ENCODE measurements at regions not wholly inside any gene's neighbourhood (a gene's known extent, or its start where the extent isn't known, plus 50 kb on each side); places are given as distances from the start of the nearest gene placed in this dataset.

DNA sequence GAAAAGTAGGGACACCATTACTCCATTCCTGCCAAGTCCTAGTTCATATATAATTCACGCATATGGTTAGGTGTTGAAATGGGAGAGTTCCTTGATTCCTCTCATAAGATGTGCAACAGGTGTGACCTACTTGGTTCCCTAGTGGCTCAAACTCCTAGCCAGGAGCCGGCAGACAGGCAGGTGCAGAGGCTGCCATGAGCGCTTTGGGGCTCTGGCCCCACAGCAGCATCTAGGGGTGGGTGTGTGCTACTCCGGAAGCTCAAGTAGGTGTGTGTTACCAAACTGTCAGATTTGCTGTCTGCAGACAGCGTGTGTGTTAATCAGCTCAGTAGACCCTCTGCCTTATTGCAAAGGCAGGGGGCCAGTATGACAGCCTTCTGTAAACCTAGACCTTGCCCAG lies 1652.4 kb upstream of the ACO1 start:
- TF ChIP-seq, protein P1, sequence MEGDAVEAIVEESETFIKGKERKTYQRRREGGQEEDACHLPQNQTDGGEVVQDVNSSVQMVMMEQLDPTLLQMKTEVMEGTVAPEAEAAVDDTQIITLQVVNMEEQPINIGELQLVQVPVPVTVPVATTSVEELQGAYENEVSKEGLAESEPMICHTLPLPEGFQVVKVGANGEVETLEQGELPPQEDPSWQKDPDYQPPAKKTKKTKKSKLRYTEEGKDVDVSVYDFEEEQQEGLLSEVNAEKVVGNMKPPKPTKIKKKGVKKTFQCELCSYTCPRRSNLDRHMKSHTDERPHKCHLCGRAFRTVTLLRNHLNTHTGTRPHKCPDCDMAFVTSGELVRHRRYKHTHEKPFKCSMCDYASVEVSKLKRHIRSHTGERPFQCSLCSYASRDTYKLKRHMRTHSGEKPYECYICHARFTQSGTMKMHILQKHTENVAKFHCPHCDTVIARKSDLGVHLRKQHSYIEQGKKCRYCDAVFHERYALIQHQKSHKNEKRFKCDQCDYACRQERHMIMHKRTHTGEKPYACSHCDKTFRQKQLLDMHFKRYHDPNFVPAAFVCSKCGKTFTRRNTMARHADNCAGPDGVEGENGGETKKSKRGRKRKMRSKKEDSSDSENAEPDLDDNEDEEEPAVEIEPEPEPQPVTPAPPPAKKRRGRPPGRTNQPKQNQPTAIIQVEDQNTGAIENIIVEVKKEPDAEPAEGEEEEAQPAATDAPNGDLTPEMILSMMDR (tag by site-specific recombination; IDR thresholded peaks at IDR 0.05), result no peak
- no peak for TF ChIP-seq ZNF600 (tag by site-specific recombination; IDR thresholded peaks at IDR 0.05)
- TF ChIP-seq, protein P2, sequence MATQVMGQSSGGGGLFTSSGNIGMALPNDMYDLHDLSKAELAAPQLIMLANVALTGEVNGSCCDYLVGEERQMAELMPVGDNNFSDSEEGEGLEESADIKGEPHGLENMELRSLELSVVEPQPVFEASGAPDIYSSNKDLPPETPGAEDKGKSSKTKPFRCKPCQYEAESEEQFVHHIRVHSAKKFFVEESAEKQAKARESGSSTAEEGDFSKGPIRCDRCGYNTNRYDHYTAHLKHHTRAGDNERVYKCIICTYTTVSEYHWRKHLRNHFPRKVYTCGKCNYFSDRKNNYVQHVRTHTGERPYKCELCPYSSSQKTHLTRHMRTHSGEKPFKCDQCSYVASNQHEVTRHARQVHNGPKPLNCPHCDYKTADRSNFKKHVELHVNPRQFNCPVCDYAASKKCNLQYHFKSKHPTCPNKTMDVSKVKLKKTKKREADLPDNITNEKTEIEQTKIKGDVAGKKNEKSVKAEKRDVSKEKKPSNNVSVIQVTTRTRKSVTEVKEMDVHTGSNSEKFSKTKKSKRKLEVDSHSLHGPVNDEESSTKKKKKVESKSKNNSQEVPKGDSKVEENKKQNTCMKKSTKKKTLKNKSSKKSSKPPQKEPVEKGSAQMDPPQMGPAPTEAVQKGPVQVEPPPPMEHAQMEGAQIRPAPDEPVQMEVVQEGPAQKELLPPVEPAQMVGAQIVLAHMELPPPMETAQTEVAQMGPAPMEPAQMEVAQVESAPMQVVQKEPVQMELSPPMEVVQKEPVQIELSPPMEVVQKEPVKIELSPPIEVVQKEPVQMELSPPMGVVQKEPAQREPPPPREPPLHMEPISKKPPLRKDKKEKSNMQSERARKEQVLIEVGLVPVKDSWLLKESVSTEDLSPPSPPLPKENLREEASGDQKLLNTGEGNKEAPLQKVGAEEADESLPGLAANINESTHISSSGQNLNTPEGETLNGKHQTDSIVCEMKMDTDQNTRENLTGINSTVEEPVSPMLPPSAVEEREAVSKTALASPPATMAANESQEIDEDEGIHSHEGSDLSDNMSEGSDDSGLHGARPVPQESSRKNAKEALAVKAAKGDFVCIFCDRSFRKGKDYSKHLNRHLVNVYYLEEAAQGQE (tag by site-specific recombination; IDR thresholded peaks at IDR 0.05), result no peak
- no peak for TF ChIP-seq ZNF24 (tag by site-specific recombination; IDR thresholded peaks at IDR 0.05)
- TF ChIP-seq ZNF138 (tag by site-specific recombination; IDR thresholded peaks at IDR 0.05; ENCODE audit: borderline replicate concordance), result no peak
- no peak for TF ChIP-seq ZNF274 (IDR thresholded peaks at IDR 0.05; ENCODE audit: low read length)
- no peak for TF ChIP-seq ZNF274 (tag by site-specific recombination; IDR thresholded peaks at IDR 0.05; ENCODE audit: borderline replicate concordance)
- TF ChIP-seq ZBTB21 (tag by site-specific recombination; IDR thresholded peaks at IDR 0.05), result no peak

Measured in HEK293 (cell line).